ENCODE measurements at regions not wholly inside any gene's neighbourhood (a gene's known extent, or its start where the extent isn't known, plus 50 kb on each side); places are given as distances from the start of the nearest gene placed in this dataset.

DNA sequence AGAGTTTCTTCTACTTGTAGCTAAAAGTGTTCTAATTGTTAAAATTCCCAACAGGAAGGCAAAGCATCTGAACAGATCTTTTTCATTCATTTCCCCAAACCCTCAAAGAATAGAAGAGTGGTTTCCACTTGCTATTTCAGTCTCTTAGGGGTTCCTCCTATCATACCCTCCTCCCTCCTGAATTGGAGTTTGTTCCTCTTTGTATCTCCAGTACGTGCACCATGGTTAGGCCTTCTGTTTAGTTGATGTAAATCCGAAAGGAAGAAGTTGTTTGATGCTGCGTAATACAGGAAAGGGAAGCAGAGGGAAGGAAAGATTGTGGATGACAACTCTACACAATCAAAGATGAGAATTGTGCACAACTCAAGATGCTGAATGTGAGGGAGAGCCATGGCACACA, 303.6 kb downstream of the PIK3R1 start:
- Mint-ChIP-seq H3K36me3 (ENCODE audit: low read depth) (no peaks in the 10 kb centered on the region), H3K4me1 (peaks cover 3% of the 10 kb centered on the region), H3K4me3 (no peak overlapping the region), H3K27me3 (ENCODE audit: insufficient read depth) (no peaks in the 10 kb centered on the region), H3K9me3 (no peaks in the 10 kb centered on the region), H3K27ac (no peak overlapping the region)
- Histone ChIP-seq H3K4me1 (ENCODE audit: control insufficient read depth, insufficient read depth, low read length) (no peaks in the 10 kb centered on the region), H3K27me3 (ENCODE audit: control insufficient read depth, insufficient read depth, low read length, poor library complexity, severe bottlenecking) (no peaks in the 10 kb centered on the region), H3K36me3 (ENCODE audit: control insufficient read depth, insufficient read depth, low read length) (no peaks in the 10 kb centered on the region), H3K9ac (ENCODE audit: extremely low read depth, low read length, poor library complexity, severe bottlenecking) (no peak overlapping the region), H3K4me3 (ENCODE audit: low read length) (no peak overlapping the region), H3K9me3 (ENCODE audit: control insufficient read depth, low read length) (no peaks in the 10 kb centered on the region), H3K27ac (ENCODE audit: low read depth, low read length) (no peak overlapping the region)
- no peak for DNase-seq
- 83 to 87% methylated on average over 1 to 3 of the region's 3 CpGs for WGBS, 2 experiments (ENCODE audit: insufficient coverage in 1 of 2, insufficient read length in 1 of 2)
- TF ChIP-seq, protein P1, sequence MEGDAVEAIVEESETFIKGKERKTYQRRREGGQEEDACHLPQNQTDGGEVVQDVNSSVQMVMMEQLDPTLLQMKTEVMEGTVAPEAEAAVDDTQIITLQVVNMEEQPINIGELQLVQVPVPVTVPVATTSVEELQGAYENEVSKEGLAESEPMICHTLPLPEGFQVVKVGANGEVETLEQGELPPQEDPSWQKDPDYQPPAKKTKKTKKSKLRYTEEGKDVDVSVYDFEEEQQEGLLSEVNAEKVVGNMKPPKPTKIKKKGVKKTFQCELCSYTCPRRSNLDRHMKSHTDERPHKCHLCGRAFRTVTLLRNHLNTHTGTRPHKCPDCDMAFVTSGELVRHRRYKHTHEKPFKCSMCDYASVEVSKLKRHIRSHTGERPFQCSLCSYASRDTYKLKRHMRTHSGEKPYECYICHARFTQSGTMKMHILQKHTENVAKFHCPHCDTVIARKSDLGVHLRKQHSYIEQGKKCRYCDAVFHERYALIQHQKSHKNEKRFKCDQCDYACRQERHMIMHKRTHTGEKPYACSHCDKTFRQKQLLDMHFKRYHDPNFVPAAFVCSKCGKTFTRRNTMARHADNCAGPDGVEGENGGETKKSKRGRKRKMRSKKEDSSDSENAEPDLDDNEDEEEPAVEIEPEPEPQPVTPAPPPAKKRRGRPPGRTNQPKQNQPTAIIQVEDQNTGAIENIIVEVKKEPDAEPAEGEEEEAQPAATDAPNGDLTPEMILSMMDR (conservative IDR thresholded peaks at IDR 0.05): no peak

DNA sequence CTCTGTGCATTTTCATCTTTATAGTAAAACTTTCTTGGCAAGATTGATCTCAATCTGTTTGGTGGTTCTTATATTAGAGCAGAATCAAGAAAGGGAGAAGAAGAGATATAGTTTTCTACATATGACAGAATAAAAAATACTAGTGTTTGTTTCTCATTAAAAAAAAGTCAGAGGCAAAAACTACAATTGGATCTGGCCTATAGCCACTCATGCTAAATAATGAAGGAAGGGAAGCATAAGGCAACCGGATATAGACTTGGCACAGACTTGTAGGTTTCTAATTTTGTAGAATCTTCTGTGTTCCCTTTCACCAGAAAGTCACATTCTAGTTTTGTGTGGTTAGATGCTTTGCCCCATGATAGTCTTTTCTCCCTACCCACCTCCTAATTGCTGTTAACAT, 306.2 kb downstream of the PIK3R1 start:
- Mint-ChIP-seq H3K36me3 (ENCODE audit: low read depth) (no peaks in the 10 kb centered on the region), H3K9me3 (no peaks in the 10 kb centered on the region), H3K27me3 (ENCODE audit: insufficient read depth) (no peaks in the 10 kb centered on the region), H3K27ac (no peak overlapping the region), H3K4me3 (no peak overlapping the region), H3K4me1 (no peaks in the 10 kb centered on the region)
- Histone ChIP-seq H3K27ac (ENCODE audit: low read depth, low read length) (no peak overlapping the region), H3K27me3 (ENCODE audit: control insufficient read depth, insufficient read depth, low read length, poor library complexity, severe bottlenecking) (no peaks in the 10 kb centered on the region), H3K9ac (ENCODE audit: extremely low read depth, low read length, poor library complexity, severe bottlenecking) (no peak overlapping the region), H3K4me3 (ENCODE audit: low read length) (no peak overlapping the region), H3K4me1 (ENCODE audit: control insufficient read depth, insufficient read depth, low read length) (no peaks in the 10 kb centered on the region), H3K36me3 (ENCODE audit: control insufficient read depth, insufficient read depth, low read length) (no peaks in the 10 kb centered on the region), H3K9me3 (ENCODE audit: control insufficient read depth, low read length) (no peaks in the 10 kb centered on the region)
- 91 to 100% methylated on average over 1 of the region's 1 CpG for WGBS, 2 experiments (ENCODE audit: insufficient coverage in 1 of 2, insufficient read length in 1 of 2)
- no peak for DNase-seq
- TF ChIP-seq, protein P1 (conservative IDR thresholded peaks at IDR 0.05): no peak

DNA sequence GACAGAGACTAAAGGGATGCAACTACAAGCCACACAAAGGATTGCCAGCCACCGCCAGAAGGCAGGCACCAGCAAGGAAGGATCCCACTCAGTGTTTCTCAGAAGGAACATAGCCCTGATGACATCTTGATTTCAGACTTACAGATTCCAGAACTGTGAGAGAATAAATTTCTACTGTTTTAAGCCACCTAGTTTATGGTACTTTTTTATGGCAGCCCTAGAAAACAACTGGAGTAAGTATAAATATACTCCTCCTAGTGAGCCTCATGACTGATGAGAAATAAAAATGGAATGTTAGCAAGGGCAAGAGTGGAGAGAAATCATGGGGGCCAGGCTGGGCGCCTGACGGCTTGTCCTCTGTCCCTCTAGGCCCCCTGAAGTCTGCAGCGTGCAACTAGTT, 307.3 kb downstream of the PIK3R1 start:
- no peaks in the 10 kb centered on the region for H3K36me3 Mint-ChIP-seq (ENCODE audit: low read depth)
- H3K4me1 Mint-ChIP-seq: no peaks in the 10 kb centered on the region
- Histone ChIP-seq H3K27me3 (ENCODE audit: control insufficient read depth, insufficient read depth, low read length, poor library complexity, severe bottlenecking) (no peaks in the 10 kb centered on the region), H3K4me3 (ENCODE audit: low read length) (no peak overlapping the region), H3K4me1 (ENCODE audit: control insufficient read depth, insufficient read depth, low read length) (no peaks in the 10 kb centered on the region), H3K36me3 (ENCODE audit: control insufficient read depth, insufficient read depth, low read length) (no peaks in the 10 kb centered on the region), H3K27ac (ENCODE audit: low read depth, low read length) (no peak overlapping the region), H3K9me3 (ENCODE audit: control insufficient read depth, low read length) (peaks cover 5% of the 10 kb centered on the region), H3K9ac (ENCODE audit: extremely low read depth, low read length, poor library complexity, severe bottlenecking) (no peak overlapping the region)
- no peak for DNase-seq
- TF ChIP-seq, protein P1 (conservative IDR thresholded peaks at IDR 0.05): no peak
- no peak overlapping the region for H3K27ac Mint-ChIP-seq
- H3K27me3 Mint-ChIP-seq (ENCODE audit: insufficient read depth): no peaks in the 10 kb centered on the region
- H3K9me3 Mint-ChIP-seq: peaks cover under 1% of the 10 kb centered on the region
- 92 to 96% methylated on average over 3 to 4 of the region's 4 CpGs for WGBS, 2 experiments (ENCODE audit: insufficient coverage in 1 of 2, insufficient read length in 1 of 2)
- no peak overlapping the region for H3K4me3 Mint-ChIP-seq
